ENCODE measurements at regions not wholly inside any gene's neighbourhood (a gene's known extent, or its start where the extent isn't known, plus 50 kb on each side); places are given as distances from the start of the nearest gene placed in this dataset.

DNA sequence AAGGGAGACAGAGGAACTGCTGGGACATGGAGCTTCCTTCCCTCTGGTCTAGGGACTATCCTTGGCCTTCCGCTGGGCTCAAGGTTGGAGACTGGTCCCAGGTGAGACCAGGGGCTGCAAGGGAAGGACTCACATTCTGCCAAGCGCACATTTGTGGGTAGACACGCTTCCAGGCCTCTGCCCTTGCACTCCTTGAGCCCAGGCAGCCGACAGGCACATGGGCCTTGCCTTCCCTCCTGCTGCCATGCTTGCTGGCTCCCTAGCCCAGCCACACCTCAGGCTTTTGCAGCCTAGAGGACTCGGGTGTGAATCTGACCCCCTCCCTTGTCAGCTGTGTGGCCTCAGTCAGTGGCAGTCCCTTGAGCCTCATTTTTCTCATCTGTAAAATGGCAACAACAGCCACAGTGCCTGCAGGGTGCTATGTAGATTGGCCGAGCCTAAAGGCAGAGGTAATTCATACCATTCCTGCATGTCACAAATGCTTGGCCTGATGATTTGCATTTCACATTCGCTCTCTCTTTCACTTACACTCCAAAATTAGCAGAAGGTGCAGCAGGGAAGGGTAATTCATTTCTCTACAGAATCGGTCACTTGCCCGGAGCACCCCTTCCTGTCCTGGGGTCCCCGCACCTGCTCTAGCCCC, 57.6 kb upstream of the NECTIN1 start:
- TF ChIP-seq POLR2AphosphoS5 (IDR thresholded peaks at IDR 0.05): no peak
- TF ChIP-seq, protein P1, sequence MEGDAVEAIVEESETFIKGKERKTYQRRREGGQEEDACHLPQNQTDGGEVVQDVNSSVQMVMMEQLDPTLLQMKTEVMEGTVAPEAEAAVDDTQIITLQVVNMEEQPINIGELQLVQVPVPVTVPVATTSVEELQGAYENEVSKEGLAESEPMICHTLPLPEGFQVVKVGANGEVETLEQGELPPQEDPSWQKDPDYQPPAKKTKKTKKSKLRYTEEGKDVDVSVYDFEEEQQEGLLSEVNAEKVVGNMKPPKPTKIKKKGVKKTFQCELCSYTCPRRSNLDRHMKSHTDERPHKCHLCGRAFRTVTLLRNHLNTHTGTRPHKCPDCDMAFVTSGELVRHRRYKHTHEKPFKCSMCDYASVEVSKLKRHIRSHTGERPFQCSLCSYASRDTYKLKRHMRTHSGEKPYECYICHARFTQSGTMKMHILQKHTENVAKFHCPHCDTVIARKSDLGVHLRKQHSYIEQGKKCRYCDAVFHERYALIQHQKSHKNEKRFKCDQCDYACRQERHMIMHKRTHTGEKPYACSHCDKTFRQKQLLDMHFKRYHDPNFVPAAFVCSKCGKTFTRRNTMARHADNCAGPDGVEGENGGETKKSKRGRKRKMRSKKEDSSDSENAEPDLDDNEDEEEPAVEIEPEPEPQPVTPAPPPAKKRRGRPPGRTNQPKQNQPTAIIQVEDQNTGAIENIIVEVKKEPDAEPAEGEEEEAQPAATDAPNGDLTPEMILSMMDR (IDR thresholded peaks at IDR 0.05; ENCODE audit: poor library complexity, severe bottlenecking): no peak
- no peak for TF ChIP-seq EP300 (conservative IDR thresholded peaks at IDR 0.05; ENCODE audit: poor library complexity, severe bottlenecking)
